ENCODE measurements at regions not wholly inside any gene's neighbourhood (a gene's known extent, or its start where the extent isn't known, plus 50 kb on each side); places are given as distances from the start of the nearest gene placed in this dataset.

DNA sequence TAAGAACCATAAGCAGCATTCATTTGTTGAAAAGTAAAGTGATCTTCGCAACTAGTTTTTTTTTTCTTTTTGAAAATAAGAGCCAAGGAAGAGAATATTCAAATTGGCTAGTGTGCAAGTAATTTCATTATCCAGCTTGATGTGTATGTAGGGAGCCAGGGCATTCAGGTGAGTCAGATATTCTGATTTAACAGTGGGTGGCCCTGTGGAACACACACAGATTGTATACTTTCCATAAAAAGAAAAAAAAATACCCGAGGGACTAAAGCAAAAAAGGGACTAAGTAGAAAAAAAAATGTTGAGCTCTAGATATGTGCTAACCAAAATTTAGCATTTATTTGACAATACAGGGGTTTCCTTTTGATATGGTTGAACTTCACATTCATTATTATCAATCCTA, 96.9 kb upstream of the ROPN1 start:
- no peaks in the 10 kb centered on the region for H3K27me3 ChIP-seq (ENCODE audit: control insufficient read depth in 1 of 2, insufficient read depth in 2 of 2, low read length in 2 of 2)
- 65% methylated on average over 2 of the region's 2 CpGs for WGBS, 2 donors
- no peaks in the 10 kb centered on the region for H3K9me3 ChIP-seq (ENCODE audit: control insufficient read depth in 2 of 2, insufficient read depth in 1 of 2, low read depth in 1 of 2, low read length in 1 of 2)
- no peaks in the 10 kb centered on the region for H3K36me3 ChIP-seq (ENCODE audit: control insufficient read depth in 2 of 2, insufficient read depth in 2 of 2, low read length in 1 of 2)
- H3K4me1 ChIP-seq (ENCODE audit: control insufficient read depth in 2 of 2, insufficient read depth in 2 of 2, low read length in 1 of 2) = no peaks in the 10 kb centered on the region
- no peak overlapping the region for H3K27ac ChIP-seq (ENCODE audit: low read depth in 2 of 2, low read length in 1 of 2)
- H3K4me3 ChIP-seq (ENCODE audit: low read depth in 1 of 2, low read length in 2 of 2) = no peak overlapping the region

GRCh38 chr3:124089214-124089613, 97.3 kb upstream of the ROPN1 start:
- H3K4me1 ChIP-seq (ENCODE audit: control insufficient read depth in 2 of 2, insufficient read depth in 2 of 2, low read length in 1 of 2) = no peaks in the 10 kb centered on the region
- no peak overlapping the region for H3K27ac ChIP-seq (ENCODE audit: low read depth in 2 of 2, low read length in 1 of 2)
- H3K9me3 ChIP-seq (ENCODE audit: control insufficient read depth in 2 of 2, insufficient read depth in 1 of 2, low read depth in 1 of 2, low read length in 1 of 2) = no peaks in the 10 kb centered on the region
- WGBS, 2 donors = 73 to 80% methylated on average over 2 of the region's 2 CpGs
- H3K4me3 ChIP-seq (ENCODE audit: low read depth in 1 of 2, low read length in 2 of 2) = no peak overlapping the region
- no peaks in the 10 kb centered on the region for H3K27me3 ChIP-seq (ENCODE audit: control insufficient read depth in 1 of 2, insufficient read depth in 2 of 2, low read length in 2 of 2)
- H3K36me3 ChIP-seq (ENCODE audit: control insufficient read depth in 2 of 2, insufficient read depth in 2 of 2, low read length in 1 of 2) = no peaks in the 10 kb centered on the region

DNA sequence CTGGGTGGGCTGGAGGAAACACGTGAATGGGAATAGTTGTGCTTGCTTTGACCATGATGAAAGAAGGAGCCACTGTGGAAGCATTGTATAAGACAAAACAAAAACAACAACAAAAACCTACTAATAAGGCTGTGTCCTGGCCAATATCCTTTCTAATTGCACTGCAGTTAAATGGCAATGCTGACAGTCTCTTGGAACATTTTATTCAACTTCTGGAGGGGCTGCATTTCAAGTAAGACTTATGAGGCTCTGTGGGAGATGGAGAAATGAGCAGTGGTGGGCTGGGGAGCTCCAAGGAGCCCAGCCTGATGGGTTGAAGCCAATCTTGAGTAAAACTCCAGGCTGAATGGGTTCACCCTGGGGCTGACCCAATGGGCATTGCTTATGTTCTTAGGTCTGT, 99.8 kb upstream of the ROPN1 start:
- WGBS, 2 donors = 85 to 88% methylated on average over 1 of the region's 1 CpG
- Histone ChIP-seq H3K4me3 (ENCODE audit: low read depth in 1 of 2, low read length in 2 of 2) (no peak overlapping the region), H3K27ac (ENCODE audit: low read depth in 2 of 2, low read length in 1 of 2) (no peak overlapping the region), H3K9me3 (ENCODE audit: control insufficient read depth in 2 of 2, insufficient read depth in 1 of 2, low read depth in 1 of 2, low read length in 1 of 2) (no peaks in the 10 kb centered on the region), H3K36me3 (ENCODE audit: control insufficient read depth in 2 of 2, insufficient read depth in 2 of 2, low read length in 1 of 2) (no peaks in the 10 kb centered on the region), H3K4me1 (ENCODE audit: control insufficient read depth in 2 of 2, insufficient read depth in 2 of 2, low read length in 1 of 2) (no peaks in the 10 kb centered on the region), H3K27me3 (ENCODE audit: control insufficient read depth in 1 of 2, insufficient read depth in 2 of 2, low read length in 2 of 2) (no peaks in the 10 kb centered on the region)

DNA sequence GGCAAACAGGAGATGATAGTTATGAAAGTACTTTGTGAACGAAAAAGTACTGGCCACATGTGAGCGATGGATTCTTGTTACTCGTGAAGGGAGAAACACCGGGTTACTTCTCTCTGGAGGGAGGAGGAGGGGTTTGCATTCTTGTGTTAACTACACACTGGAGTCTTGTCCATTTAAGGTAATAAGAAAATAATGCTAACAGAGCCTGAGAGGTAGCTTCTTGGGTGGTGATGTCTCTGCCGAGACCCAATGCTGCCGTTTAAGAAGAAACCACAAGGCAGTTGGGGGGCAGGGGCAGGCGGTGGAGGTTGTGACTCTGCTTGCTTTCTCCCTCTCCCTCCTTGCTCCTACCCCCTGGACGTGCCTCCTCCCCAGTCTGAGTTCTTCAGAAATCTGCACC, 100.9 kb upstream of the ROPN1 start:
- Histone ChIP-seq H3K36me3 (ENCODE audit: control insufficient read depth in 2 of 2, insufficient read depth in 2 of 2, low read length in 1 of 2) (no peaks in the 10 kb centered on the region), H3K27ac (ENCODE audit: low read depth in 2 of 2, low read length in 1 of 2) (no peak overlapping the region), H3K4me3 (ENCODE audit: low read depth in 1 of 2, low read length in 2 of 2) (no peak overlapping the region), H3K9me3 (ENCODE audit: control insufficient read depth in 2 of 2, insufficient read depth in 1 of 2, low read depth in 1 of 2, low read length in 1 of 2) (no peaks in the 10 kb centered on the region), H3K4me1 (ENCODE audit: control insufficient read depth in 2 of 2, insufficient read depth in 2 of 2, low read length in 1 of 2) (no peaks in the 10 kb centered on the region), H3K27me3 (ENCODE audit: control insufficient read depth in 1 of 2, insufficient read depth in 2 of 2, low read length in 2 of 2) (no peaks in the 10 kb centered on the region)
- 78 to 81% methylated on average over 8 of the region's 8 CpGs for WGBS, 2 donors

GRCh38 chr3:124094496-124094895, 102.6 kb upstream of the ROPN1 start:
- Histone ChIP-seq H3K9me3 (ENCODE audit: control insufficient read depth in 2 of 2, insufficient read depth in 1 of 2, low read depth in 1 of 2, low read length in 1 of 2) (no peaks in the 10 kb centered on the region), H3K4me3 (ENCODE audit: low read depth in 1 of 2, low read length in 2 of 2) (no peak overlapping the region), H3K27me3 (ENCODE audit: control insufficient read depth in 1 of 2, insufficient read depth in 2 of 2, low read length in 2 of 2) (no peaks in the 10 kb centered on the region), H3K36me3 (ENCODE audit: control insufficient read depth in 2 of 2, insufficient read depth in 2 of 2, low read length in 1 of 2) (no peaks in the 10 kb centered on the region), H3K27ac (ENCODE audit: low read depth in 2 of 2, low read length in 1 of 2) (no peak overlapping the region), H3K4me1 (ENCODE audit: control insufficient read depth in 2 of 2, insufficient read depth in 2 of 2, low read length in 1 of 2) (no peaks in the 10 kb centered on the region)
- WGBS, 2 donors = 89 to 91% methylated on average over 20 of the region's 20 CpGs

GRCh38 chr3:124097362-124098131, 105.6 kb upstream of the ROPN1 start:
- Histone ChIP-seq H3K27me3 (ENCODE audit: control insufficient read depth in 1 of 2, insufficient read depth in 2 of 2, low read length in 2 of 2) (no peaks in the 10 kb centered on the region), H3K4me1 (ENCODE audit: control insufficient read depth in 2 of 2, insufficient read depth in 2 of 2, low read length in 1 of 2) (no peaks in the 10 kb centered on the region), H3K9me3 (ENCODE audit: control insufficient read depth in 2 of 2, insufficient read depth in 1 of 2, low read depth in 1 of 2, low read length in 1 of 2) (no peaks in the 10 kb centered on the region), H3K27ac (ENCODE audit: low read depth in 2 of 2, low read length in 1 of 2) (no peak overlapping the region), H3K36me3 (ENCODE audit: control insufficient read depth in 2 of 2, insufficient read depth in 2 of 2, low read length in 1 of 2) (no peaks in the 10 kb centered on the region), H3K4me3 (ENCODE audit: low read depth in 1 of 2, low read length in 2 of 2) (no peak overlapping the region)
- WGBS, 2 donors = 57 to 65% methylated on average over 5 of the region's 5 CpGs

DNA sequence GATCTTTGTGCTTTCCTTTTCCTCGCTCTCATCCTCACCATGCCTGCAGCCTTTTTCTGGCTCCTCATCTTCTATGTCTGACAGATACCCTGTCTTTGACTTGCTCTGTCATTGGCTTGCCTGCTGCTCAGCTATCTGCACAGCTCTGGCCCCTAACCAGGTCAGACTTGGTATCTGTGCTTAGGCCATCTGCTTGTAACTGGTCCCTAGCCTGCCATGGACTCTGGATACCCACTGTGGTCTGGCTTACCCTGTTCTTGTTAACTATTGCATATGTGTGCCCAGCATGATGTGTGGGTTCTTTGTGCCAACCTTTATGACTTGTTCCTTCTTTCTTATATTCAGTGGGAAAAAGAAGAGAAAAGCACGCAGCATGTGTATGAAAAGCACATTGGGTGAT, 109.7 kb upstream of the ROPN1 start:
- Histone ChIP-seq H3K36me3 (ENCODE audit: control insufficient read depth in 2 of 2, insufficient read depth in 2 of 2, low read length in 1 of 2) (no peaks in the 10 kb centered on the region), H3K4me1 (ENCODE audit: control insufficient read depth in 2 of 2, insufficient read depth in 2 of 2, low read length in 1 of 2) (no peaks in the 10 kb centered on the region), H3K4me3 (ENCODE audit: low read depth in 1 of 2, low read length in 2 of 2) (no peak overlapping the region), H3K9me3 (ENCODE audit: control insufficient read depth in 2 of 2, insufficient read depth in 1 of 2, low read depth in 1 of 2, low read length in 1 of 2) (no peaks in the 10 kb centered on the region), H3K27me3 (ENCODE audit: control insufficient read depth in 1 of 2, insufficient read depth in 2 of 2, low read length in 2 of 2) (no peaks in the 10 kb centered on the region), H3K27ac (ENCODE audit: low read depth in 2 of 2, low read length in 1 of 2) (no peak overlapping the region)
- WGBS, 2 donors = 89 to 94% methylated on average over 2 of the region's 2 CpGs

DNA sequence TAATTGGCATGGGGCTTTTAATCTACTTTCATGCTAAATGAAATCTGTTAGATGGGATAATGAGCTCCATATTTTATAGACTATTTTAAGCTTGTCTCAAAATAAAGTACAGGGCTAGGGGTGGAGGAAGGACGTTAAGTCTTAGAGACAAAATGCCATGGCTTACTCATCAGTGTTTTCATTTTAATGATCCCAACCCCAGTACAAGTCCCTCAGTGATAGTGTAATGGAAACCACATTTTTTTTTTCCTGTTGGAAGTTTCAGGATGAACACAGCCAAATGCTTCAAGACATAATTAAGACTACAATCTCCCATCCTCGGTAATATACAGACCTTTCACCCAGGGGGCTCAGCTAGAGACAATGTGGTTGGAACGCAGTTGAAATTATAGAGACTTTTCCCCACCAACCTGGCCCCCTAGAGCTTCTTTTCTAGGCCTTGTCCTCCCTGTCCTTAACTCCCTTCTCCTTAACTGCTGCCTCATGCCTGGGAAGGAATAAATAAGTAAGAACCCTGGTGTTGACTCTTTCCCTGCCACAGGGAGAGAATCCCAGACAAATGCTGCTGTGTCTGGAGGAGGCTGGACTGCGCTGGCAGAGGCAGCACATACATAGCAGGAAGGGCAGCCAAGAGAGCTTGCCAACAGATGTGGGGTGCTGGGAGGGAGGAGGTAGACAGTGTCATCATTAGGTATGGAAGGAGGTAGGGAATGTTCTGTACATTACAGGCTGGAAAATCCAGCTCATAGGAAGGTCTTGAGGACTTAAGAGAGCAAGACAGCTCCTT, 115.4 kb upstream of the ROPN1 start:
- H3K27ac ChIP-seq (ENCODE audit: low read depth in 2 of 2, low read length in 1 of 2) = no peak overlapping the region

GRCh38 chr3:124108446-124108845, 116.5 kb upstream of the ROPN1 start:
- H3K36me3 ChIP-seq (ENCODE audit: control insufficient read depth in 2 of 2, insufficient read depth in 2 of 2, low read length in 1 of 2) = no peaks in the 10 kb centered on the region
- WGBS, 2 donors = 70 to 71% methylated on average over 1 of the region's 1 CpG
- no peaks in the 10 kb centered on the region for H3K9me3 ChIP-seq (ENCODE audit: control insufficient read depth in 2 of 2, insufficient read depth in 1 of 2, low read depth in 1 of 2, low read length in 1 of 2)
- H3K4me3 ChIP-seq (ENCODE audit: low read depth in 1 of 2, low read length in 2 of 2) = no peak overlapping the region
- H3K4me1 ChIP-seq (ENCODE audit: control insufficient read depth in 2 of 2, insufficient read depth in 2 of 2, low read length in 1 of 2) = no peaks in the 10 kb centered on the region
- no peak overlapping the region for H3K27ac ChIP-seq (ENCODE audit: low read depth in 2 of 2, low read length in 1 of 2)
- no peaks in the 10 kb centered on the region for H3K27me3 ChIP-seq (ENCODE audit: control insufficient read depth in 1 of 2, insufficient read depth in 2 of 2, low read length in 2 of 2)

More for the DNA sequence above, 115.4 kb upstream of the ROPN1 start:
- H3K27me3 ChIP-seq (ENCODE audit: control insufficient read depth in 1 of 2, insufficient read depth in 2 of 2, low read length in 2 of 2) = no peaks in the 10 kb centered on the region
- no peaks in the 10 kb centered on the region for H3K9me3 ChIP-seq (ENCODE audit: control insufficient read depth in 2 of 2, insufficient read depth in 1 of 2, low read depth in 1 of 2, low read length in 1 of 2)
- H3K4me3 ChIP-seq (ENCODE audit: low read depth in 1 of 2, low read length in 2 of 2) = no peak overlapping the region
- WGBS, 2 donors = 51 to 63% methylated on average over 4 of the region's 4 CpGs
- no peaks in the 10 kb centered on the region for H3K4me1 ChIP-seq (ENCODE audit: control insufficient read depth in 2 of 2, insufficient read depth in 2 of 2, low read length in 1 of 2)
- no peaks in the 10 kb centered on the region for H3K36me3 ChIP-seq (ENCODE audit: control insufficient read depth in 2 of 2, insufficient read depth in 2 of 2, low read length in 1 of 2)

DNA sequence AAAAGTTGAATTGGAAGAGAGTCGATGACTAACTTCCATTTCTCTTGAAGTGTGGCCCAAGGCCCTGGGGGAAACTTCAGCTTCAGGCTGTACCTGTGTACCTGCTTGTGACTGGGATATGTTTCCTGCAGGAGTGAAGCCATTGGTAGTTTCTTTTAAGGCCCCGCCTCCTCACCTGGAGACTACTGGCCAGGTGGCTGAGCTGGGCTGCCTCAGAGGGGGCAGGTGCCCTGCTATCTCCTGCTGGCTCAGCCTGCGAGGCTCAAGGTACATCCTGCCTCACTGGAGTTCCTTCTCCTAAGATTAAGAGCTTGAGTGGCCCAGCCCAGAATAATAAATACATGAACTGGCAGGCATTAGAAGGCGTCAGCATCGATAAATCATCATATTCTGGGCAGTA, 121.6 kb upstream of the ROPN1 start:
- Histone ChIP-seq H3K9me3 (ENCODE audit: control insufficient read depth in 2 of 2, insufficient read depth in 1 of 2, low read depth in 1 of 2, low read length in 1 of 2) (no peaks in the 10 kb centered on the region), H3K4me1 (ENCODE audit: control insufficient read depth in 2 of 2, insufficient read depth in 2 of 2, low read length in 1 of 2) (no peaks in the 10 kb centered on the region), H3K27me3 (ENCODE audit: control insufficient read depth in 1 of 2, insufficient read depth in 2 of 2, low read length in 2 of 2) (no peaks in the 10 kb centered on the region), H3K36me3 (ENCODE audit: control insufficient read depth in 2 of 2, insufficient read depth in 2 of 2, low read length in 1 of 2) (no peaks in the 10 kb centered on the region), H3K27ac (ENCODE audit: low read depth in 2 of 2, low read length in 1 of 2) (no peak overlapping the region), H3K4me3 (ENCODE audit: low read depth in 1 of 2, low read length in 2 of 2) (no peak overlapping the region)
- 83 to 89% methylated on average over 5 of the region's 5 CpGs for WGBS, 2 donors
